HK-2 (cell line): ENCODE measurements at regions not wholly inside any gene's neighbourhood (a gene's known extent, or its start where the extent isn't known, plus 50 kb on each side); places are given as distances from the start of the nearest gene placed in this dataset.

Source experiments
- DNase-seq: peaks from one replicate; pipeline ENCODE4 v3.0.0-alpha.2; 2018; ENCODE audit not compliant: unreplicated experiment

GRCh38 chr16:49078104-49078503 is 203.5 kb downstream of the CBLN1 start:
- no peak for DNase-seq

GRCh38 chr16:49075709-49076108 is 205.9 kb downstream of the CBLN1 start:
- DNase-seq: no peak

GRCh38 chr16:49068224-49068623 is 213.4 kb downstream of the CBLN1 start:
- no peak for DNase-seq

GRCh38 chr16:49067776-49068175 is 213.9 kb downstream of the CBLN1 start:
- no peak for DNase-seq

- DNase-seq: no peak
Measured at GRCh38 chr16:49061137-49061714, 220.4 kb downstream of the CBLN1 start.

- DNase-seq: no peak
Measured at GRCh38 chr16:49060728-49061127, 220.9 kb downstream of the CBLN1 start.

- DNase-seq: no peak
Measured at GRCh38 chr16:49058382-49058781, 223.3 kb downstream of the CBLN1 start.

GRCh38 chr16:49057936-49058335 is 223.7 kb downstream of the CBLN1 start:
- DNase-seq: no peak

GRCh38 chr16:49057391-49057790 is 224.2 kb downstream of the CBLN1 start:
- no peak for DNase-seq

GRCh38 chr16:49056546-49056945 is 225.1 kb downstream of the CBLN1 start:
- DNase-seq: no peak

GRCh38 chr16:49055824-49056545 is 225.7 kb downstream of the CBLN1 start:
- DNase-seq: no peak

GRCh38 chr16:49055291-49055690 is 226.3 kb downstream of the CBLN1 start:
- no peak for DNase-seq

- no peak for DNase-seq
Measured at GRCh38 chr16:49054606-49055005, 227.0 kb downstream of the CBLN1 start.

- no peak for DNase-seq
Measured at GRCh38 chr16:49052846-49053245, 228.8 kb downstream of the CBLN1 start.

GRCh38 chr16:49051576-49051975 is 230.1 kb downstream of the CBLN1 start:
- no peak for DNase-seq

GRCh38 chr16:49050607-49051006 is 231.0 kb downstream of the CBLN1 start:
- DNase-seq: no peak

GRCh38 chr16:49049644-49050043 is 232.0 kb downstream of the CBLN1 start:
- no peak for DNase-seq

GRCh38 chr16:49049191-49049590 is 232.4 kb downstream of the CBLN1 start:
- no peak for DNase-seq

- DNase-seq: no peak
Measured at GRCh38 chr16:49048557-49048956, 233.1 kb downstream of the CBLN1 start.

GRCh38 chr16:49036126-49036525 is 245.5 kb downstream of the CBLN1 start:
- no peak for DNase-seq

GRCh38 chr16:49027420-49027819 is 254.2 kb downstream of the CBLN1 start:
- no peak for DNase-seq

GRCh38 chr16:49026566-49027181 is 255.0 kb downstream of the CBLN1 start:
- DNase-seq: no peak

GRCh38 chr16:49024896-49025295 is 256.7 kb downstream of the CBLN1 start:
- DNase-seq: no peak
